ENCODE measurements at regions not wholly inside any gene's neighbourhood (a gene's known extent, or its start where the extent isn't known, plus 50 kb on each side); places are given as distances from the start of the nearest gene placed in this dataset.

- no peak for TF ChIP-seq POLR2A (IDR thresholded peaks at IDR 0.05)
- no peak for TF ChIP-seq CTCF (IDR thresholded peaks at IDR 0.05)
These were observed 166.1 kb downstream of the ZNF621 start for GRCh38 chr3:40690749-40691451.
